Nephron (organoid): ENCODE measurements at regions not wholly inside any gene's neighbourhood (a gene's known extent, or its start where the extent isn't known, plus 50 kb on each side); places are given as distances from the start of the nearest gene placed in this dataset.

ENCODE experiments used
- H3K27ac Mint-ChIP-seq, 3 experiments: 2 replicates each; pipeline ENCODE4 v1.8.0; 2020; ENCODE audit warnings: mixed read lengths in 3 of 3, mild to moderate bottlenecking in 2 of 3, moderate library complexity in 1 of 3
- H3K27me3 Mint-ChIP-seq: 2 replicates; pipeline ENCODE4 v1.8.0; 2021; ENCODE audit warnings: low read depth, mild to moderate bottlenecking, moderate library complexity, mixed read lengths
- H3K36me3 Mint-ChIP-seq: 2 replicates; pipeline ENCODE4 v1.8.0; 2020; ENCODE audit warnings: low read depth, mixed read lengths
- H3K4me1 Mint-ChIP-seq: 2 replicates; pipeline ENCODE4 v1.8.0; 2020; ENCODE audit warnings: mixed read lengths
- H3K4me3 Mint-ChIP-seq, 3 experiments: 2 replicates each; pipeline ENCODE4 v1.8.0; 2020; ENCODE audit warnings: mild to moderate bottlenecking in 3 of 3, mixed read lengths in 3 of 3, moderate library complexity in 2 of 3
- H3K9me3 Mint-ChIP-seq: 2 replicates; pipeline ENCODE4 v1.8.0; 2020; ENCODE audit warnings: mixed read lengths
- CTCF ChIP-seq, 3 experiments: fragments of 200-600 bp; sonication (generic); IDR thresholded peaks; one replicate each; pipeline ENCODE4 v1.5.0; 2021; ENCODE audit warnings: antibody characterized with exemption in 3 of 3; ENCODE audit not compliant: unreplicated experiment in 3 of 3

DNA sequence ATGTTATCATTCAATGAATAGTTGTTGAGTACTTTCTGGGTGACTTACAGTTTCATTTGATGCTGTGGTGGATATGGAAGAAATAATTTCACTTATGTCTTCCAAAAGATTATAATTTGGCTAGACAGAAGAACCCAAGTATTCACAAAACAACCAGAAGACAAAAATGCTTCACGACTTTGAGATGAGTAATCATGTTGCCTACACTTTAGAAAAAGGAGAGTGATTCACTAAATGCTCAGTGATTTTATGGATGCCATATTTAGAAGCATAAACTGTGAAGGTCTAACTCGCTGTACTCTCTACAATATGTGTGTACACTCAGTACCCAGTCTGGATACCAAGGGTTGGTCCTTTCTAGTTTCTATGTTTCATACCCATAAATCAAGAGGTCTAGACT lies 101.3 kb upstream of the E2F7 start:
- Mint-ChIP-seq H3K27me3 (peaks cover 4% of the 10 kb centered on the region), H3K4me1 (peaks cover 12% of the 10 kb centered on the region), H3K27ac (no peak overlapping the region), H3K9me3 (peaks cover 5% of the 10 kb centered on the region), H3K36me3 (no peaks in the 10 kb centered on the region), H3K4me3 (no peak overlapping the region)
- no peak for TF ChIP-seq CTCF (IDR thresholded peaks at IDR 0.05; ENCODE audit: unreplicated experiment in 3 of 3)

DNA sequence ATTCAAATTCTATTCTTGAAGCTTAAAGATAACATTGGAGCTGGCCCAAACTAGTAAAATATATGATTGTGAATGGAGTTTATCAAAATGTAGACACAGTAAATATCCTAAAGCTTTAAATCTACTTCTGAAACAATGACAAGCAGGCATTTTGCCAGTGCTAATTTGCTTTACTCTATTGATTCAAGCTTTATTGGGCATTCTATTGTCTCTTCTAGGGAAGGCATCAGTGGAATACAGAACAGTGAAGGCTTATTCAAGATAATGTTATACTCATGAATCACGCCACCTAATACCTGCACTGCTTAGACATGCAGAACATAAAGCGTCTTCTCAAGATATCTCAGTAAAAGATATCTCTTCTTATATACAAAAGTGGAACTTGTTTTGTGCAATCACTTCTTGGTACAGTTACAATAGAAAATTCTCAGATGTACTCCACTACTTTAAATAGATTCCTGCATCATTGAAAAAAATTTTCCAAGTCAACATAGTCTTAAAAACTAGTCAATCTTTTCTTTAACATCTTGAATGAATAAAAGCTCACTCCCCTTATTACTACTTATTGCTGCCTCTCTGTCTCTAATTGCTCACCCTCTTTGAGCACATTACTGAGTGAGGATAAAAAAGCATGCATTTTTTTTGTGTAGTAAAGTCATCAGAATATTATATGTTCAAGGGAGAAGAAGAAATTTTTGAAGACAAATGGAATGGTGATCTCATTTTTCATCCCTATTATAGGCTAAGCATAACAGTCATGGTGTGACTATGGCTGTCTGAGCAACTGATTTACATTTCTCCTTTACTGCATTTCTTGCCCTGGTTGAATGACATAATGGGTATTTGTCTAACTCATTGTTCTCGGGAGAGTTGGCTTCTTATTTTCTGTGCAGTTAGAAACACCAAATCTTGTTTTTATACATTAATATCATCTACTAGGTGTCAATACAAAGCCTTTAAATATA lies 98.0 kb upstream of the E2F7 start:
- H3K27ac Mint-ChIP-seq = no peak overlapping the region
- no peak overlapping the region for H3K4me3 Mint-ChIP-seq
- H3K36me3 Mint-ChIP-seq = no peaks in the 10 kb centered on the region
- peaks cover 12% of the 10 kb centered on the region for H3K4me1 Mint-ChIP-seq
- no peak for TF ChIP-seq CTCF (IDR thresholded peaks at IDR 0.05; ENCODE audit: unreplicated experiment in 3 of 3)
- H3K9me3 Mint-ChIP-seq = peaks cover 5% of the 10 kb centered on the region
- peaks cover 4% of the 10 kb centered on the region for H3K27me3 Mint-ChIP-seq

DNA sequence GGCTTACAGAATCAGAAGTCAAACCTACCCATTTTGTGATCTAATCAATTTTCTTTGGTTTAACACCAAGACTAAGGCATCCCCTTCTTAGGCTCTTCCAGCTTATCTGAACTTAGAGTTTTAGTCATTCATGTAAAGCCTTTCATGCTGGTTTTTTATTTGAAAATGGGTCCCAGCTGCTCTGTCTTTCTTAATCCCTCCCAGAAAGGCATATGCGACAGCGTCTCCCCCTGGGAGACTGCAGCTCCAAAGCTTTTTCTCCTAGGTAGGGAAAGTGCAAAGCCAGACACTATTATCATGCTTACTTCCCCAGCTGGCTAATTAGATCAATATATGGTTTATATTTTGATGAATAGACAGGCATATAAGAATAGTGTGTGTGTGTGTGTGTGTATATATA lies 96.6 kb upstream of the E2F7 start:
- Mint-ChIP-seq H3K27ac (no peak overlapping the region), H3K4me3 (no peak overlapping the region), H3K27me3 (peaks cover 4% of the 10 kb centered on the region), H3K36me3 (no peaks in the 10 kb centered on the region), H3K4me1 (peaks cover 12% of the 10 kb centered on the region), H3K9me3 (no peaks in the 10 kb centered on the region)
- TF ChIP-seq CTCF (IDR thresholded peaks at IDR 0.05; ENCODE audit: unreplicated experiment in 3 of 3) = no peak

DNA sequence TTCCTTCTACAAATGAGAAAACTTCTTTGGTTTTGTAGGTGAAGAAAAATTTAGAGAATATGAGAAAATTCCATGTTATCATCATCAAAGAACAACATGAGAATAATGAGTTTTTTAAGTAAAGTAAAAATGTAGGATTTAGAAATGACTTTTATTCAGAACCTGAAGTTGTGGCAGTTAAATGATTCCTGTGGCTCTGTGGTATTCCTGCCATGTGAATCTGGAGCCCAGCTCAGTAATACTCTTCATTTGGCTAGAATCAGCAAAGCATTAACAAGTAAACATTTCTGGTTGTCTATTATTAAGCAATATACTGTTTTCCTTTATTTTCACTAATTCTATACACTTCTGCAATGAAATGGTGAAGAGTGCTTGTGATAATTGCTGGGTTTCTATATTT lies 95.6 kb upstream of the E2F7 start:
- Mint-ChIP-seq H3K36me3 (no peaks in the 10 kb centered on the region), H3K9me3 (no peaks in the 10 kb centered on the region), H3K4me1 (peaks cover 12% of the 10 kb centered on the region), H3K27me3 (peaks cover 4% of the 10 kb centered on the region), H3K4me3 (no peak overlapping the region), H3K27ac (no peak overlapping the region)
- TF ChIP-seq CTCF (IDR thresholded peaks at IDR 0.05; ENCODE audit: unreplicated experiment in 3 of 3) = no peak

DNA sequence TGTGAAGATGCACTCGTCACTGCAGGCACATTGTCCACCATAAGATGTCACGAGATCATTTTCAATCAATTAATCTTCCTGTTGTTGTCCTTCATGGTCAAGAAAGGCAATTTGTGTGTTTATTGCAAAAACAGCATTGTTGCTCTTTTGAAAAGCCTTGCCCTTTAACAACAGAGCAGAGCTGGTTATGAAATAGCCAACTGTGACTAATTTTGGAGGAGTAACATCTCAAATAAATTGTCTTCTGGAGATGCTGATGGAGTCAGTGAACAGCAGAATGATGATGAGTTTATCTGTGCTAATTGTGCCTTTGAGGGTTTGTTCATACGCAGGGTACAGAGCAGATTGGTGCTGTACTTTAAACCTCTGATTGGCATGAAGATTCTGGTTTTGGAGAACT lies 88.3 kb upstream of the E2F7 start:
- Mint-ChIP-seq H3K36me3 (no peaks in the 10 kb centered on the region), H3K4me1 (peaks cover 7% of the 10 kb centered on the region), H3K27me3 (no peaks in the 10 kb centered on the region), H3K27ac (no peak overlapping the region), H3K4me3 (no peak overlapping the region), H3K9me3 (no peaks in the 10 kb centered on the region)
- no peak for TF ChIP-seq CTCF (IDR thresholded peaks at IDR 0.05; ENCODE audit: unreplicated experiment in 3 of 3)
